ENCODE measurements at regions not wholly inside any gene's neighbourhood (a gene's known extent, or its start where the extent isn't known, plus 50 kb on each side); places are given as distances from the start of the nearest gene placed in this dataset.

DNA sequence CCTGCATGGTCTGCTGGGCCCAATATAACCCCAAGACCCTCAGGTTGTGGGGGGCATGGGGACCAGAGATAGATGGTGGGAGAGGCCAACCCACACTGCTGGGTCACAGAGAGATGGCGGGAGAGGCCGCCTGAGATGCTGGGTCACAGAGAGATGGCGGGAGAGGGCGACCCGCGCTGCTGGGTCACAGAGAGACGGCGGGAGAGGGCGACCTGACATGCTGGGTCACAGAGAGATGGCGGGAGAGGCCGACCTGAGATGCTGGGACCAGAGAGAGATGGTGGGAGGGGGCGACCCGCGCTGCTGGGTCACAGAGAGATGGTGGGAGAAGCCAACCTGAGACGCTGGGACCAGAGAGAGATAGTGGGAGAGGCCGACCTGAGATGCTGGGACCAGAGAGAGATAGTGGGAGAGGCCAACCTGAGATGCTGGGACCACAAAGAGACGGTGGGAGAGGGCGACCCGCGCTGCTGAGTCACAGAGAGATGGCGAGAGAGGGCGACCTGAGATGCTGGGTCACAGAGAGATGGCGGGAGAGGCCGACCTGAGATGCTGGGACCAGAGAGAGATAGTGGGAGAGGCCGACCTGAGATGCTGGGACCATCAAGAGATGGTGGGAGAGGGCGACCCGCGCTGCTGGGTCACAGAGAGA is 133.2 kb downstream of the DLL1 start:
- ATAC-seq (no peak), DNase-seq (peak in 1 of 3 donors; percentile 43)
- intact Hi-C loops (cut with DNase I) = no loop called here
- Histone ChIP-seq H3K27me3 (ENCODE audit: control insufficient read depth, insufficient read depth) (no peaks in the 10 kb centered on the region), H3K4me1 (ENCODE audit: control insufficient read depth, insufficient read depth, low read length) (no peaks in the 10 kb centered on the region), H3K9me3 (ENCODE audit: control insufficient read depth, low read length) (no peaks in the 10 kb centered on the region), H3K4me3 (ENCODE audit: low read length) (no peak overlapping the region), H3K27ac (ENCODE audit: low read length) (no peak overlapping the region)
- 82% methylated on average over 28 of the region's 28 CpGs for WGBS

DNA sequence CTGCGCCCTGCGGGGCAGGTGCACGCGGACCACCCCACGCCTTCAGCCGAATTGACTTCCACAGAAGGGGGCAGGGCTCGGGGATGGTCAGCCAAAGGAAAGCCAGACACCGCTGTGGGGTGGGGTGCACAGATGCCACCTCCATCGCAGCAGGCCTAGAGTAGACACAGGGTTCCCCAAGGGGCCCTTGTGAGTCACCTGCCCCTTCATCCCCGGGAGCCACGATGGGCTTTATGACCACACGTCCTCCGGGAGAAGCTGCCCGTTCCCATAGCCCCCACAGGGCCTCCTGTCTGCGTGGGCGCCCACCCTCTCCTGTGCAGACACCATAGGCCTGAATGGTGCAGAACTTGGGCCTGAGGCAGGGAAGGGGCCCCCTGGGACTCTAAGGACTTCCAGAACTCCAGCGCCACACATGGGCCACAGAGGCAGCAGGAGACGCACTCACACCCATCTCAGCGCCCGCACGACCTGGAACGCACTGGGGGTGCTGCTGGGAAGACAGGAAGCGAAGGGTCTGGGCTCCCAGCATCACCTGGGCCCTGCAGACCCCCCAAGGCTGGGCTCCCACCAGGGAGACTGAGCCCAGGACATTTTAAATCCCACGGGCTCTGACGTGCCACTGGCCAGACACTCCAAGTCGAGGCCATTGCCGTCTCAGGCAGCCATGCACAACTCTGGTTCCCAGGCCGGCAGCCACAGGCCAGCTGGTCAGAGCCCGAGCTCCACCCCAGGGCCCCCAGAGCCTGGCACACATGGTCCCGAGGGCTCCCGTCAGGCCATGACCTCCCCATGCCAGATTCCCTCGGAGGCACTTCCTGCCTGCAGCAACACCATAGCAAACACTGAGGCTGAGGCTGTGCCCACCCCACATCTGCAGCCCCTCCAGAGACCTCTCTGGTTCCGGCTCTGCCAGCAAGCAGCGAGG is 134.2 kb downstream of the DLL1 start:
- 85% methylated on average over 34 of the region's 34 CpGs for WGBS
- Histone ChIP-seq H3K4me1 (ENCODE audit: control insufficient read depth, insufficient read depth, low read length) (no peaks in the 10 kb centered on the region), H3K4me3 (ENCODE audit: low read length) (no peak overlapping the region), H3K27me3 (ENCODE audit: control insufficient read depth, insufficient read depth) (no peaks in the 10 kb centered on the region), H3K9me3 (ENCODE audit: control insufficient read depth, low read length) (no peaks in the 10 kb centered on the region), H3K27ac (ENCODE audit: low read length) (no peak overlapping the region)
- DNase-seq = peak in 2 of 3 donors; percentile 40 to 42
- ATAC-seq = no peak
- intact Hi-C loops (cut with DNase I) = no loop called here

DNA sequence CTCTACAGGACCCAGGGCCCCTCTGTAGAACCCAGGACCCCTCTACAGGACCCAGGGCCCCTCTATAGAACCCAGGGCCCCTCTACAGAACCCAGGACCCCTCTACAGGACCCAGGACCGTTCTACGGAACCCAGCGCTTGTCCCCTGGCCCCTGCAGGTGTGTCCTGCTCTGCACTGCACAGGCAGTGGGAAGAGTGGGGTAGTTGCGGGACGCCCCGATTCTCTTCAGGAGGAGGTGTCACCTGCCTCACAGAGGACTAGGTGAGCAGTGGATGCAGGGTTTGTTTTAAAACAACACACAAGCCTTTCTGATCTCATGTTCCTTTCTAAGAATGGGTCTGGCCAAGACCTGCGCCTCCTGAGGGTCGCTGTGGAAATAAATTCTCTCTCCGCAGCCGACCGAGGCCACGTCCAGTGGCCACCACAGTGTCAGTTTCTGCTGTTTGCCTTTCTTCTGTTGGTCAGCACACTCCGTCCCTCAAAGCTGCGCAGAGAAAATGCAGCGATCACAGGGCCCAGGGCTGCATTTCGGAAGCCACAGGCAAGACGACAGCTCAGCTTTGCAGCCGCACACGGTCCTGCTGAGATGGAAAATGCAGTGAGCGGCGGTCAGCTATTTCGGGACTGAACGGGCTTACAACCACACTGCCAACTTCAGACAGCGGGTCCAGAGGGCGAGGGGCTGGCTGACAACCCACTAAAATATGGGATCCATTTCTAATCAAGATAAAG is 135.2 kb downstream of the DLL1 start:
- 93% methylated on average over 25 of the region's 25 CpGs for WGBS
- H3K9me3 ChIP-seq (ENCODE audit: control insufficient read depth, low read length) = no peaks in the 10 kb centered on the region
- H3K4me3 ChIP-seq (ENCODE audit: low read length) = no peak overlapping the region
- no peak for ATAC-seq
- peak in 1 of 3 donors; percentile 18 for DNase-seq
- no peaks in the 10 kb centered on the region for H3K27me3 ChIP-seq (ENCODE audit: control insufficient read depth, insufficient read depth)
- H3K4me1 ChIP-seq (ENCODE audit: control insufficient read depth, insufficient read depth, low read length) = no peaks in the 10 kb centered on the region
- no peak overlapping the region for H3K27ac ChIP-seq (ENCODE audit: low read length)
- intact Hi-C loops (cut with DNase I) = no loop called here

DNA sequence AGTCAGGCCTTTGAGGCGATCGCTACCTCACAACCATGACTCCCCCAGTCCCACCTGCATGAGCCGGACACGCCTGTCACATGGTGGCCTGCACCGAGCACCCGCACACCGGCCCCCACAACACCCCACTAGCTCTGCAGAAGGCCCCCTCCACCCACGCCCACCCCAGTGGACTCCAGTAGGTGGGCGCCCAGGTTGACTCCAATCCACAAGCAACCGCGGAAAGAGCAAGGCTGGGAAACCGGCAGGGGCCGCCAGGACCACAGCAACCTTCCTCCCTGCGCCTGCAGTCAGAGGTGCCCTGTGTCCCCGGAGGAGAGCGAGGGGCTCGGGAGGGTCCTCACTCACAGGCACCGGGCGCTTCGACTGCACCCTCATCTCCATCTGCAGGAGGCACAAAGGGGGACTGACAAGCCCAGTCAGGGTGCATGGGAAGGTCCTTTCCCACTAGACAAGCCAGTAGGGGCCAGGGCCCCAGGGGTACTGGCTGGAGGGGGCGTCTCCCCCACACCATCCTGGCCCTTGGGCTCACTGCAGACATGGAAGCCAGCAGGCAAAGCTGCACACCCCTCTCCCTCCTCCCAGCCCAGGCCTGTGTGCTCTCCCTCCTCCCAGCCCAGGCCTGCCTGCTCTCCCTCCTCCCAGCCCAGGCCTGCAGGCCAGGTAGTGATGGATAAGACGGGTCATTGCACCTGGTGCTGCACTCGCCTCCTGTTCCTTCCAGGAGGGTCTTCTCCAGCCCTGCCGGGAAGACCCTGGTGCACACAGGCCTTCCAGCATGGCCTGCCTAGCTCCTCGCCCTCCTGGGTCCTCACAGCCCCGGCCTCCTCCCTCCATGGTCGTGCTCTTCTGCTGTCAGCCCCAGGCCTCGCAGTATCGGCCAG is 137.2 kb downstream of the DLL1 start:
- no peaks in the 10 kb centered on the region for H3K4me1 ChIP-seq (ENCODE audit: control insufficient read depth, insufficient read depth, low read length)
- H3K4me3 ChIP-seq (ENCODE audit: low read length) = no peak overlapping the region
- no peaks in the 10 kb centered on the region for H3K9me3 ChIP-seq (ENCODE audit: control insufficient read depth, low read length)
- ATAC-seq (peak in 1 of 2 donors; percentile 10), DNase-seq (peak in 2 of 3 donors; percentile 46 to 58)
- intact Hi-C loops (cut with DNase I) = no loop called here
- H3K27ac ChIP-seq (ENCODE audit: low read length) = no peak overlapping the region
- WGBS = 88% methylated on average over 29 of the region's 29 CpGs
- no peaks in the 10 kb centered on the region for H3K27me3 ChIP-seq (ENCODE audit: control insufficient read depth, insufficient read depth)

DNA sequence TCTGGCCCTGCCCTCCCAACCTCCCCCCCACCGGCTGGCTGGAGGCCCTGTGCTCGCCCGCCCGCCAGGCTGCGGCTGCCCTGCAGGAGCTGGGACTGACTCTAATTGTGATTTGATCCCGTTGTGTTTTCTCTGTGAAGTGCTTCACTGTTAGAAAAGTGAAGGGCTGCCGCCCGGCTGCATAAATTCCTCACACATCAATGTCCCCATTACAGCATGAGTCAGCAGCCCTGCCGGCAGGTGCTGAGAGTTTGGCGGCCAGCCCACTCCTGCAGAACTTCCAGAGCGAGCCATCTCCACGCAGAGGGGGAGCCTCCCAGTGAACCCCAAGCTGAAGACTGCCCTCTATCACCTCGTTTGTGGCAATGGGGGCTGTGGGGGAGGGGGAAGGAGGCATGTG is 137.9 kb downstream of the DLL1 start:
- H3K9me3 ChIP-seq (ENCODE audit: control insufficient read depth, low read length) = no peaks in the 10 kb centered on the region
- H3K27me3 ChIP-seq (ENCODE audit: control insufficient read depth, insufficient read depth) = no peaks in the 10 kb centered on the region
- ATAC-seq = peak; percentile 5
- no peaks in the 10 kb centered on the region for H3K4me1 ChIP-seq (ENCODE audit: control insufficient read depth, insufficient read depth, low read length)
- WGBS = 20% methylated on average over 13 of the region's 13 CpGs
- H3K27ac ChIP-seq (ENCODE audit: low read length) = peak overlapping the region; percentile 59
- DNase-seq = peak in 2 of 3 donors; percentile 63 to 69
- intact Hi-C loops (cut with DNase I) = no loop called here
- no peak overlapping the region for H3K4me3 ChIP-seq (ENCODE audit: low read length)

DNA sequence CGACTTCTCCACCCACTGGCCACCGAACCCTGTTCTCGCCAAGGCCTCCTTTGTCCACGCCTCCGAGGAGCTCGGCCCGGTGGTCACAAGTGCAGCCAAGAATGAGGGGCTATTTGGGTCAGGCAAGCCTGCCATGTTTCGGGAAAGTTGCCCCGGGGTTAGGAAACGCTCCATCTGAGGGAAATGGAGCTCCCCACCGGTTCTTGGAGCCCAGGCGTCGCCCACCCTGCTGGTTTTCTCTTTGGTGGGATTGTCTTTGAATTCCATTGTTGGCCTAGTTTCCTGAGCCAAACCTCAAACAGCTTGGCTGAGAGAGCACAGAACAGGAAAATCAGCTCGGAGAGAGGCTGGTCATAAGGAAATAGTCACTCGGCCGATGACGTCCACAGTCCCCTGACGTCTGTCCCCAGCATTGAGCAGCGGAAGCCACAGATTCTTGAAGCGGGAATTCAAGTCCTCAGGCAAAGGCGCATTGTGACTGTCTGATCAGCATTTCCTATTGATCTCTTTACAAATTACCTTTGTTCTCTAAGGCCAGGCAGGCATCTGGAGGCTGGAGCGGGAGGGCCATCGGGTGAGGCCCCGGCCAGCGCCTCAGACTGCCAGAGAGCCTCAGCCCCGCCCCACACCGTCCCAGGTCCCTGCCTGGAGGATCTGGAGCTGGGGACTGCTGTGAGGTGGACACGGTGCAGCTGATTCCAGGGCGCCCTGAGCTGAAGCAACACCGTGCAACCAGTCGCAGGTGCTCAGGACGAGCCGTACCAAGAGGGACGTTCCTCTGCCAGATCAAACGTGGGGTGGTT is 138.6 kb downstream of the DLL1 start:
- Histone ChIP-seq H3K4me3 (ENCODE audit: low read length) (no peak overlapping the region), H3K4me1 (ENCODE audit: control insufficient read depth, insufficient read depth, low read length) (no peaks in the 10 kb centered on the region), H3K9me3 (ENCODE audit: control insufficient read depth, low read length) (no peaks in the 10 kb centered on the region), H3K27ac (ENCODE audit: low read length) (peak overlapping the region; percentile 59), H3K27me3 (ENCODE audit: control insufficient read depth, insufficient read depth) (no peaks in the 10 kb centered on the region)
- ATAC-seq (peak; percentile 54 to 83), DNase-seq (peak; percentile 63 to 80 (median 77))
- WGBS = 55% methylated on average over 35 of the region's 35 CpGs
- intact Hi-C loops (cut with DNase I) = no loop called here

DNA sequence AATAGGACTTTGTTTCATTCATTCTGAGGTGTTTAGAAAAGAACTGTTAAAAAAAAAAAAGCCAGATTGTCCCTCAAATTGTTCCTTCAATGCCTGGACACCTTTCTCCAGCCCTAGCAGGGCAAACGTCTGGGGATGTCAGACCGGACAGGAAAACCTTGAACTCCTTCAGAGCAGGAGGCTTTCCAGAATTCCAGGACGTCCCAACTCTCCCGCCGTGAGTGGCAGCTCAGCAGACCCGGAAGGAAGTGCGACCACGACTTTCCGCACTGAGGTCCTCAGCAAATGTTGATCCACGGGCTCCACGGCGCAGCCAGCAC is 139.1 kb downstream of the DLL1 start:
- H3K27me3 ChIP-seq (ENCODE audit: control insufficient read depth, insufficient read depth) = no peaks in the 10 kb centered on the region
- intact Hi-C loops (cut with DNase I) = no loop called here
- no peaks in the 10 kb centered on the region for H3K9me3 ChIP-seq (ENCODE audit: control insufficient read depth, low read length)
- no peaks in the 10 kb centered on the region for H3K4me1 ChIP-seq (ENCODE audit: control insufficient read depth, insufficient read depth, low read length)
- no peak for ATAC-seq
- 48% methylated on average over 12 of the region's 12 CpGs for WGBS
- peak overlapping the region; percentile 13 for H3K27ac ChIP-seq (ENCODE audit: low read length)
- H3K4me3 ChIP-seq (ENCODE audit: low read length) = no peak overlapping the region
- no peak for DNase-seq

DNA sequence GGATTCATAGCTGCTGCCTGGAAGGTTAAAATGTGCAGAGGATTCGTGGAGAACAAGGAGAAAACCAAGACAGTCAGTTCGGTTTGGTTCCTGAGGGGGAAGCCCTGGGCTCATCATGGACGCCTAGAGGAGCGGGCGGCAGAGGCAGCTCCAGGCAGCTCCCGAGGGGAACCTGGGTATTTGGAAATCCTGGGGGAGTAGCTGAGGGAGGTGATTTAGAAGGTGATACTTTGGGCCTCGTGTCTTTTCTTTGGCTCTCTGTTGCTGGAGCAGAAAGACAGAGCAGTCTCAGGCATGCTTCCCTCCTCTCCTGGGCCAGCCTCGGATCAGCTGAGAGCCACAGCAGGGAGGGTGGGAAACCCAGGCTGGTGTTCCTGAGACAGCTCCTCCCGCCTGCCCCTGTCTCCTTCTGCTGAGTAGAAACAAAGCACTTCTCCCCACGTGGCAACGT is 139.5 kb downstream of the DLL1 start:
- Histone ChIP-seq H3K9me3 (ENCODE audit: control insufficient read depth, low read length) (no peaks in the 10 kb centered on the region), H3K4me3 (ENCODE audit: low read length) (no peak overlapping the region), H3K4me1 (ENCODE audit: control insufficient read depth, insufficient read depth, low read length) (no peaks in the 10 kb centered on the region), H3K27me3 (ENCODE audit: control insufficient read depth, insufficient read depth) (no peaks in the 10 kb centered on the region), H3K27ac (ENCODE audit: low read length) (peak overlapping the region; percentile 13)
- 51% methylated on average over 11 of the region's 11 CpGs for WGBS
- peak in 2 of 3 donors; percentile 28 to 43 for DNase-seq
- intact Hi-C loops (cut with DNase I) = no loop called here
- peak in 1 of 2 donors; percentile 16 for ATAC-seq

DNA sequence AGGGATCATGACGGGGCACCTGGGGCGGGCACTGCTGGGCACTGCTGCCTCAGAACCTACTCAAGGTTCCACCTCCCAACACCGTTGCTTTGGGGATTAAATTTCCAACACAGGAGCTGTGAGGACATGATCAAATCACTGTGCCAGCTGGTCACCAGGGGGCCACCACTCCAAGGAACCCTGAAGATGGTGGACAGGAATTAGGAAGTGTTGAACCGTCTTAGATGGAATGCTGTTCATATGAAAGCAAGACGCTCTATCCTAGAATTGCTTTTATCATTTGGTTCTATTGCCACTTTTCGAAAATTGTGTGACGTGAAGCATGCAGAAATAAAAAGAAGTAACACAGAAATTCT is 140.3 kb downstream of the DLL1 start:
- DNase-seq (peak in 2 of 3 donors; percentile 13 to 18), ATAC-seq (no peak)
- WGBS = 68% methylated on average over 7 of the region's 7 CpGs
- intact Hi-C loops (cut with DNase I) = no loop called here
- Histone ChIP-seq H3K27ac (ENCODE audit: low read length) (no peak overlapping the region), H3K27me3 (ENCODE audit: control insufficient read depth, insufficient read depth) (no peaks in the 10 kb centered on the region), H3K4me3 (ENCODE audit: low read length) (no peak overlapping the region), H3K4me1 (ENCODE audit: control insufficient read depth, insufficient read depth, low read length) (no peaks in the 10 kb centered on the region), H3K9me3 (ENCODE audit: control insufficient read depth, low read length) (no peaks in the 10 kb centered on the region)

Measured in right cardiac atrium (tissue), 5 donors.